ENCODE measurements at regions not wholly inside any gene's neighbourhood (a gene's known extent, or its start where the extent isn't known, plus 50 kb on each side); places are given as distances from the start of the nearest gene placed in this dataset.

DNA sequence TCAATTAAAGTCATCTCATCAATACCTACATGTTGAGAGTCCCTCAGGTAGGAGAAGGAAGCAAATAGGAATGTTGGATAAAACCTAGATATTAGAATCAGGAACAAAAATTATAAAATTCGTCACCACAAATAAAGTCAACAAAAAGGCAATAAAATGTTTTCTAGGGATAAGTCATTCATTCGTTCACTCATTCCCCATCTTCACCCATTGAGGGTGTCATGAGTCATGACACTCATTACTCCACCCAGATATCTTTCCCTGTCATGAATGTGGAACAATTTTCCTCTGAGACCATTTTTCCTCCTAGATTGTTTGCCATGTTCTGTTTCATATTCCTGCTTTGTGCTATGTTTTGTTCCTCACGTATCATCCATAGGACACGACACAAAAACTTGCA, 50.9 kb upstream of the OLIG3 start:
- ChIA-PET POLR2A (no interaction called here), CTCF (no interaction called here)
- H3K9me3 ChIP-seq = no peaks in the 10 kb centered on the region
- DNase-seq = no peak
- no peaks in the 10 kb centered on the region for H3K27me3 ChIP-seq (replicated peaks; ENCODE audit: control insufficient read depth, insufficient read depth, low read length)
- peaks cover 10% of the 10 kb centered on the region for H3K4me1 ChIP-seq
- intact Hi-C loops (cut with micrococcal nuclease; ENCODE audit: unreplicated experiment) = no loop called here
- Mint-ChIP-seq H3K4me3 (ENCODE audit: unreplicated experiment) (no peak overlapping the region), H3K27ac (ENCODE audit: unreplicated experiment) (no peak overlapping the region), H3K36me3 (ENCODE audit: insufficient read depth, unreplicated experiment) (no peaks in the 10 kb centered on the region), H3K27me3 (ENCODE audit: insufficient read depth, unreplicated experiment) (no peaks in the 10 kb centered on the region), H3K9me3 (ENCODE audit: unreplicated experiment) (no peaks in the 10 kb centered on the region), H3K4me1 (ENCODE audit: low read depth, unreplicated experiment) (peaks cover 15% of the 10 kb centered on the region)
- no peak overlapping the region for H3K4me3 ChIP-seq (ENCODE audit: low read depth, low read length)
- TF ChIP-seq, protein P1, sequence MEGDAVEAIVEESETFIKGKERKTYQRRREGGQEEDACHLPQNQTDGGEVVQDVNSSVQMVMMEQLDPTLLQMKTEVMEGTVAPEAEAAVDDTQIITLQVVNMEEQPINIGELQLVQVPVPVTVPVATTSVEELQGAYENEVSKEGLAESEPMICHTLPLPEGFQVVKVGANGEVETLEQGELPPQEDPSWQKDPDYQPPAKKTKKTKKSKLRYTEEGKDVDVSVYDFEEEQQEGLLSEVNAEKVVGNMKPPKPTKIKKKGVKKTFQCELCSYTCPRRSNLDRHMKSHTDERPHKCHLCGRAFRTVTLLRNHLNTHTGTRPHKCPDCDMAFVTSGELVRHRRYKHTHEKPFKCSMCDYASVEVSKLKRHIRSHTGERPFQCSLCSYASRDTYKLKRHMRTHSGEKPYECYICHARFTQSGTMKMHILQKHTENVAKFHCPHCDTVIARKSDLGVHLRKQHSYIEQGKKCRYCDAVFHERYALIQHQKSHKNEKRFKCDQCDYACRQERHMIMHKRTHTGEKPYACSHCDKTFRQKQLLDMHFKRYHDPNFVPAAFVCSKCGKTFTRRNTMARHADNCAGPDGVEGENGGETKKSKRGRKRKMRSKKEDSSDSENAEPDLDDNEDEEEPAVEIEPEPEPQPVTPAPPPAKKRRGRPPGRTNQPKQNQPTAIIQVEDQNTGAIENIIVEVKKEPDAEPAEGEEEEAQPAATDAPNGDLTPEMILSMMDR (IDR thresholded peaks at IDR 0.05; ENCODE audit: insufficient read depth in 1 of 2, low read depth in 1 of 2, low read length in 1 of 2, severe bottlenecking in 1 of 2, unreplicated experiment in 1 of 2) = no peak
- no peaks in the 10 kb centered on the region for H3K36me3 ChIP-seq (ENCODE audit: control insufficient read depth, insufficient read depth, low read length)
- BruUV-seq (replicated peaks) = no TSS peak

GRCh38 chr6:137547186-137547585, 53.0 kb upstream of the OLIG3 start:
- Mint-ChIP-seq H3K27me3 (ENCODE audit: insufficient read depth, unreplicated experiment) (no peaks in the 10 kb centered on the region), H3K27ac (ENCODE audit: unreplicated experiment) (no peak overlapping the region), H3K4me1 (ENCODE audit: low read depth, unreplicated experiment) (peaks cover 15% of the 10 kb centered on the region), H3K36me3 (ENCODE audit: insufficient read depth, unreplicated experiment) (no peaks in the 10 kb centered on the region), H3K9me3 (ENCODE audit: unreplicated experiment) (no peaks in the 10 kb centered on the region), H3K4me3 (ENCODE audit: unreplicated experiment) (no peak overlapping the region)
- intact Hi-C loops (cut with micrococcal nuclease; ENCODE audit: unreplicated experiment) = no loop called here
- ChIA-PET POLR2A (no interaction called here), CTCF (no interaction called here)
- H3K9me3 ChIP-seq = no peaks in the 10 kb centered on the region
- DNase-seq = no peak
- H3K4me3 ChIP-seq (ENCODE audit: low read depth, low read length) = no peak overlapping the region
- peaks cover 10% of the 10 kb centered on the region for H3K4me1 ChIP-seq
- TF ChIP-seq, protein P1 (IDR thresholded peaks at IDR 0.05; ENCODE audit: insufficient read depth in 1 of 2, low read depth in 1 of 2, low read length in 1 of 2, severe bottlenecking in 1 of 2, unreplicated experiment in 1 of 2) = no peak
- H3K36me3 ChIP-seq (ENCODE audit: control insufficient read depth, insufficient read depth, low read length) = no peaks in the 10 kb centered on the region
- no TSS peak for BruUV-seq (replicated peaks)
- no peaks in the 10 kb centered on the region for H3K27me3 ChIP-seq (replicated peaks; ENCODE audit: control insufficient read depth, insufficient read depth, low read length)

GRCh38 chr6:137547601-137548000, 53.4 kb upstream of the OLIG3 start:
- Mint-ChIP-seq H3K9me3 (ENCODE audit: unreplicated experiment) (no peaks in the 10 kb centered on the region), H3K27me3 (ENCODE audit: insufficient read depth, unreplicated experiment) (no peaks in the 10 kb centered on the region), H3K36me3 (ENCODE audit: insufficient read depth, unreplicated experiment) (no peaks in the 10 kb centered on the region), H3K27ac (ENCODE audit: unreplicated experiment) (no peak overlapping the region), H3K4me3 (ENCODE audit: unreplicated experiment) (no peak overlapping the region), H3K4me1 (ENCODE audit: low read depth, unreplicated experiment) (peaks cover 15% of the 10 kb centered on the region)
- TF ChIP-seq, protein P1 (IDR thresholded peaks at IDR 0.05; ENCODE audit: insufficient read depth in 1 of 2, low read depth in 1 of 2, low read length in 1 of 2, severe bottlenecking in 1 of 2, unreplicated experiment in 1 of 2) = no peak
- CTCF ChIA-PET = no interaction called here
- intact Hi-C loops (cut with micrococcal nuclease; ENCODE audit: unreplicated experiment) = no loop called here
- POLR2A ChIA-PET = no interaction called here
- no peak for DNase-seq
- BruUV-seq (replicated peaks) = no TSS peak
- Histone ChIP-seq H3K4me3 (ENCODE audit: low read depth, low read length) (no peak overlapping the region), H3K36me3 (ENCODE audit: control insufficient read depth, insufficient read depth, low read length) (no peaks in the 10 kb centered on the region), H3K9me3 (no peaks in the 10 kb centered on the region), H3K27me3 (replicated peaks; ENCODE audit: control insufficient read depth, insufficient read depth, low read length) (no peaks in the 10 kb centered on the region), H3K4me1 (peaks cover 10% of the 10 kb centered on the region)

Data from Caco-2 (cell line).